Right hindlimb (tissue), 1 donor: ENCODE measurements at regions not wholly inside any gene's neighbourhood (a gene's known extent, or its start where the extent isn't known, plus 50 kb on each side); places are given as distances from the start of the nearest gene placed in this dataset.

ENCODE experiments used
- DNase-seq: peaks from one replicate; pipeline ENCODE4 v3.0.0-alpha.2; 2018

GRCh38 chr5:172568308-172568910 is 72.7 kb upstream of the NEURL1B start:
- no peak for DNase-seq

GRCh38 chr5:172567843-172568242 is 73.2 kb upstream of the NEURL1B start:
- no peak for DNase-seq

- DNase-seq: no peak
These were observed 73.8 kb upstream of the NEURL1B start for GRCh38 chr5:172567294-172567693.

- DNase-seq: no peak
These were observed 75.0 kb upstream of the NEURL1B start for GRCh38 chr5:172565931-172566665.

GRCh38 chr5:172565455-172565854 is 75.6 kb upstream of the NEURL1B start:
- DNase-seq: no peak

- DNase-seq: no peak
These were observed 76.2 kb upstream of the NEURL1B start for GRCh38 chr5:172564883-172565282.

GRCh38 chr5:172564188-172564587 is 76.9 kb upstream of the NEURL1B start:
- no peak for DNase-seq

- DNase-seq: no peak
These were observed 78.6 kb upstream of the NEURL1B start for GRCh38 chr5:172562443-172562842.

GRCh38 chr5:172561151-172561550 is 79.9 kb upstream of the NEURL1B start:
- no peak for DNase-seq

- DNase-seq: peak; percentile 68
These were observed 81.8 kb upstream of the NEURL1B start for GRCh38 chr5:172559004-172559932.

GRCh38 chr5:172558076-172558976 is 82.7 kb upstream of the NEURL1B start:
- no peak for DNase-seq

GRCh38 chr5:172556971-172557461 is 84.0 kb upstream of the NEURL1B start:
- DNase-seq: no peak

GRCh38 chr5:172556262-172556661 is 84.8 kb upstream of the NEURL1B start:
- DNase-seq: no peak

GRCh38 chr5:172554562-172554961 is 86.5 kb upstream of the NEURL1B start:
- no peak for DNase-seq

GRCh38 chr5:172553903-172554302 is 87.2 kb upstream of the NEURL1B start:
- DNase-seq: no peak

- DNase-seq: no peak
These were observed 87.9 kb upstream of the NEURL1B start for GRCh38 chr5:172553167-172553566.

- DNase-seq: no peak
These were observed 90.1 kb upstream of the NEURL1B start for GRCh38 chr5:172550996-172551395.

- no peak for DNase-seq
These were observed 90.8 kb upstream of the NEURL1B start for GRCh38 chr5:172550096-172550765.

- no peak for DNase-seq
These were observed 91.4 kb upstream of the NEURL1B start for GRCh38 chr5:172549696-172550095.

GRCh38 chr5:172548981-172549687 is 91.9 kb upstream of the NEURL1B start:
- DNase-seq: no peak

GRCh38 chr5:172548311-172548731 is 92.7 kb upstream of the NEURL1B start:
- no peak for DNase-seq
